CD4-positive, alpha-beta memory T cell (primary cell): ENCODE measurements at regions not wholly inside any gene's neighbourhood (a gene's known extent, or its start where the extent isn't known, plus 50 kb on each side); places are given as distances from the start of the nearest gene placed in this dataset.
A peak's percentile ranks its signal among the peaks of the same experiment; 100 is the strongest.
"Not testable (repeated sequence)": the region's sequence is repeated elsewhere in the genome, so short reads cannot be mapped to it uniquely, and the experiment has no call there.

Experiments
- CTCF ChIA-PET: fragments of 350-600 bp; sonication (Branson Sonifier 250); formaldehyde crosslinking; loops from one replicate; lab custom pipeline; 2021; ENCODE audit warnings: inconsistent platforms; ENCODE audit not compliant: partially characterized antibody; lab: Charles Lee
- POLR2A ChIA-PET: fragments of 350-600 bp; sonication (Branson Sonifier 250); formaldehyde crosslinking; loops from one replicate; lab custom pipeline; 2021; ENCODE audit not compliant: partially characterized antibody; lab: Charles Lee
- DNase-seq, 5 donors: peaks; one replicate each; pipeline versions ENCODE4 v3.0.0 to v3.0.0-alpha.2; 2020 to 2022; ENCODE audit warnings: mixed read lengths in 1 of 5
- H3K27ac ChIP-seq: one replicate; pipeline ENCODE4 v1.7.0; 2013; ENCODE audit warnings: low read depth, low read length
- H3K27me3 ChIP-seq: 2 replicates; pipeline ENCODE4 v1.7.0; 2013; ENCODE audit warnings: mild to moderate bottlenecking, low read length, moderate library complexity; ENCODE audit not compliant: insufficient read depth
- H3K36me3 ChIP-seq: 2 replicates; pipeline ENCODE4 v1.7.0; 2013; ENCODE audit warnings: mild to moderate bottlenecking, low read length, moderate library complexity; ENCODE audit not compliant: insufficient read depth
- H3K4me1 ChIP-seq: 2 replicates; pipeline ENCODE4 v1.7.0; 2013; ENCODE audit warnings: mild to moderate bottlenecking, low read length, moderate library complexity; ENCODE audit not compliant: insufficient read depth
- H3K4me3 ChIP-seq, 2 donors: one replicate each; pipeline ENCODE4 v1.7.0; 2013; ENCODE audit warnings: low read length in 2 of 2, mild to moderate bottlenecking in 1 of 2
- H3K9me3 ChIP-seq, 2 donors: one replicate each; pipeline ENCODE4 v1.7.0; 2013; ENCODE audit warnings: low read length in 2 of 2, control low read depth in 1 of 2; ENCODE audit not compliant: control insufficient read depth in 1 of 2
- H3K27ac Mint-ChIP-seq, 7 donors: one replicate each; pipeline ENCODE4 v1.8.0; 2020 to 2021; ENCODE audit warnings: mixed read lengths in 7 of 7, mild to moderate bottlenecking in 6 of 7, inconsistent platforms in 3 of 7, moderate library complexity in 3 of 7
- H3K27me3 Mint-ChIP-seq, 2 donors: one replicate each; pipeline ENCODE4 v1.8.0; 2020 to 2021; ENCODE audit warnings: mixed read lengths in 2 of 2
- H3K36me3 Mint-ChIP-seq, 2 donors: one replicate each; pipeline ENCODE4 v1.8.0; 2020 to 2021; ENCODE audit warnings: mixed read lengths in 2 of 2, inconsistent platforms in 1 of 2, mild to moderate bottlenecking in 1 of 2
- H3K4me1 Mint-ChIP-seq, 4 donors: one replicate each; pipeline ENCODE4 v1.8.0; 2020 to 2021; ENCODE audit warnings: mixed read lengths in 4 of 4, mild to moderate bottlenecking in 1 of 4
- H3K4me3 Mint-ChIP-seq, 8 donors: one replicate each; pipeline ENCODE4 v1.8.0; 2020 to 2021; ENCODE audit warnings: mixed read lengths in 8 of 8, mild to moderate bottlenecking in 7 of 8, moderate library complexity in 6 of 8, inconsistent platforms in 3 of 8
- H3K9me3 Mint-ChIP-seq, 8 donors: one replicate each; pipeline ENCODE4 v1.8.0; 2020 to 2021; ENCODE audit warnings: mixed read lengths in 8 of 8, mild to moderate bottlenecking in 5 of 8, inconsistent platforms in 3 of 8, moderate library complexity in 1 of 8
- intact Hi-C: fragments of 100-400 bp; cut with micrococcal nuclease; formaldehyde crosslinking; loops from one replicate; pipeline ENCODE4 v1.15.1; 2023

- H3K9me3 ChIP-seq, POLR2A ChIA-PET, intact Hi-C loops, H3K9me3 Mint-ChIP-seq, H3K36me3 ChIP-seq, H3K4me1 ChIP-seq, CTCF ChIA-PET, H3K27ac ChIP-seq, H3K4me1 Mint-ChIP-seq, H3K27me3 ChIP-seq, H3K4me3 ChIP-seq, H3K36me3 Mint-ChIP-seq, DNase-seq, H3K4me3 Mint-ChIP-seq: not testable (repeated sequence)
- Mint-ChIP-seq H3K27me3 (peaks cover 13 to 15% of the 10 kb centered on the region in 2 donors), H3K27ac (peak overlapping the region in 2 of 7 donors; percentile 49 to 65)
Measured at GRCh38 chr14:105697955-105698354, 171.6 kb downstream of the TMEM121 start.

- H3K4me1 Mint-ChIP-seq, H3K4me3 ChIP-seq, H3K9me3 ChIP-seq, H3K36me3 ChIP-seq, CTCF ChIA-PET, H3K36me3 Mint-ChIP-seq, POLR2A ChIA-PET, H3K9me3 Mint-ChIP-seq, H3K27ac ChIP-seq, H3K27ac Mint-ChIP-seq, intact Hi-C loops, H3K4me1 ChIP-seq, H3K27me3 ChIP-seq, H3K4me3 Mint-ChIP-seq, DNase-seq: not testable (repeated sequence)
- peaks cover 12 to 15% of the 10 kb centered on the region in 2 donors for H3K27me3 Mint-ChIP-seq
Measured at GRCh38 chr14:105698940-105699556, 172.7 kb downstream of the TMEM121 start.

GRCh38 chr14:105699706-105700105 lies 173.3 kb downstream of the TMEM121 start:
- H3K27ac Mint-ChIP-seq, intact Hi-C loops, DNase-seq, H3K36me3 Mint-ChIP-seq, POLR2A ChIA-PET, H3K4me3 Mint-ChIP-seq, H3K4me3 ChIP-seq, H3K9me3 ChIP-seq, H3K4me1 Mint-ChIP-seq, H3K27ac ChIP-seq, CTCF ChIA-PET, H3K27me3 ChIP-seq, H3K4me1 ChIP-seq, H3K9me3 Mint-ChIP-seq, H3K36me3 ChIP-seq: not testable (repeated sequence)
- peaks cover 10 to 13% of the 10 kb centered on the region in 2 donors for H3K27me3 Mint-ChIP-seq

GRCh38 chr14:105700146-105700545 lies 173.8 kb downstream of the TMEM121 start:
- DNase-seq, H3K27me3 ChIP-seq, POLR2A ChIA-PET, H3K4me1 ChIP-seq, H3K27ac ChIP-seq, intact Hi-C loops, H3K27me3 Mint-ChIP-seq, H3K27ac Mint-ChIP-seq, H3K9me3 ChIP-seq, H3K4me1 Mint-ChIP-seq, H3K36me3 Mint-ChIP-seq, H3K36me3 ChIP-seq, H3K4me3 ChIP-seq, CTCF ChIA-PET, H3K4me3 Mint-ChIP-seq, H3K9me3 Mint-ChIP-seq: not testable (repeated sequence)

- no peaks in the 10 kb centered on the region for H3K27me3 ChIP-seq
- H3K9me3 Mint-ChIP-seq: no peaks in the 10 kb centered on the region
- CTCF ChIA-PET: no interaction called here
- peaks cover 5 to 6% of the 10 kb centered on the region in 2 donors for H3K27me3 Mint-ChIP-seq
- H3K4me1 Mint-ChIP-seq: peaks cover 0 to 2% (median 0%) of the 10 kb centered on the region in 4 donors
- H3K27ac ChIP-seq: no peak overlapping the region
- H3K36me3 Mint-ChIP-seq: no peaks in the 10 kb centered on the region
- H3K4me1 ChIP-seq: no peaks in the 10 kb centered on the region
- peak overlapping the region in 1 of 7 donors; percentile 59 for H3K27ac Mint-ChIP-seq
- H3K4me3 Mint-ChIP-seq: no peak overlapping the region
- intact Hi-C loops: no loop called here
- no peaks in the 10 kb centered on the region for H3K36me3 ChIP-seq
- no peaks in the 10 kb centered on the region for H3K9me3 ChIP-seq
- POLR2A ChIA-PET: no interaction called here
- DNase-seq: no peak
- no peak overlapping the region for H3K4me3 ChIP-seq
Measured at GRCh38 chr14:105700622-105701288, 174.4 kb downstream of the TMEM121 start.

- POLR2A ChIA-PET: no interaction called here
- no peaks in the 10 kb centered on the region for H3K9me3 Mint-ChIP-seq
- H3K4me3 Mint-ChIP-seq: no peak overlapping the region
- Histone ChIP-seq H3K4me1 (no peaks in the 10 kb centered on the region), H3K4me3 (no peak overlapping the region), H3K27me3 (no peaks in the 10 kb centered on the region), H3K9me3 (no peaks in the 10 kb centered on the region), H3K36me3 (no peaks in the 10 kb centered on the region), H3K27ac (no peak overlapping the region)
- peaks cover 5 to 6% of the 10 kb centered on the region in 2 donors for H3K27me3 Mint-ChIP-seq
- H3K4me1 Mint-ChIP-seq: peaks cover 0 to 2% (median 0%) of the 10 kb centered on the region in 4 donors
- peak overlapping the region in 3 of 7 donors; percentile 25 to 79 (median 48) for H3K27ac Mint-ChIP-seq
- H3K36me3 Mint-ChIP-seq: no peaks in the 10 kb centered on the region
- intact Hi-C loops: no loop called here
- CTCF ChIA-PET: no interaction called here
- DNase-seq: no peak
Measured at GRCh38 chr14:105701456-105702274, 175.3 kb downstream of the TMEM121 start.

- DNase-seq: no peak
- H3K9me3 ChIP-seq: no peaks in the 10 kb centered on the region
- CTCF ChIA-PET: no interaction called here
Measured at GRCh38 chr14:105702275-105702817, 176.0 kb downstream of the TMEM121 start.

More at GRCh38 chr14:105702275-105702817, 176.0 kb downstream of the TMEM121 start:
- no peak overlapping the region for H3K4me3 ChIP-seq
- Mint-ChIP-seq H3K36me3 (no peaks in the 10 kb centered on the region), H3K27me3 (peaks cover 5 to 6% of the 10 kb centered on the region in 2 donors), H3K27ac (peak overlapping the region in 1 of 7 donors; percentile 18), H3K4me1 (peaks cover 0 to 2% (median 0%) of the 10 kb centered on the region in 4 donors), H3K9me3 (no peaks in the 10 kb centered on the region), H3K4me3 (no peak overlapping the region)
- POLR2A ChIA-PET: no interaction called here
- H3K27me3 ChIP-seq: no peaks in the 10 kb centered on the region
- H3K36me3 ChIP-seq: no peaks in the 10 kb centered on the region
- no peaks in the 10 kb centered on the region for H3K4me1 ChIP-seq
- no peak overlapping the region for H3K27ac ChIP-seq
- intact Hi-C loops: no loop called here
